ENCODE measurements at regions not wholly inside any gene's neighbourhood (a gene's known extent, or its start where the extent isn't known, plus 50 kb on each side); places are given as distances from the start of the nearest gene placed in this dataset.

- H3K4me3 Mint-ChIP-seq = no peak overlapping the region
- ATAC-seq (ENCODE audit: low read depth) (no peak), DNase-seq (no peak)
- peaks cover 3% of the 10 kb centered on the region for H3K36me3 Mint-ChIP-seq
- peaks cover 21% of the 10 kb centered on the region for H3K4me1 Mint-ChIP-seq
- H3K27ac Mint-ChIP-seq = no peak overlapping the region
- H3K9me3 Mint-ChIP-seq = peaks cover 2% of the 10 kb centered on the region
- H3K27me3 Mint-ChIP-seq = peaks cover 7% of the 10 kb centered on the region
- POLR2A ChIA-PET = no interaction called here
These were observed 236.9 kb downstream of the PRL start for GRCh38 chr6:22059946-22060345.

- Mint-ChIP-seq H3K4me3 (peak overlapping the region; percentile 81), H3K36me3 (peaks cover 4% of the 10 kb centered on the region), H3K27ac (peak overlapping the region; percentile 81), H3K4me1 (peaks cover 21% of the 10 kb centered on the region), H3K27me3 (no peaks in the 10 kb centered on the region), H3K9me3 (peaks cover 2% of the 10 kb centered on the region)
- DNase-seq (peak; percentile 65), ATAC-seq (ENCODE audit: low read depth) (peak; percentile 90)
- POLR2A ChIA-PET = no interaction called here
These were observed 233.9 kb downstream of the PRL start for GRCh38 chr6:22062807-22063408.

- ATAC-seq (ENCODE audit: low read depth) = no peak
- POLR2A ChIA-PET = no interaction called here
- DNase-seq = no peak
- no peaks in the 10 kb centered on the region for H3K27me3 Mint-ChIP-seq
- H3K9me3 Mint-ChIP-seq = peaks cover 4% of the 10 kb centered on the region
- no peak overlapping the region for H3K4me3 Mint-ChIP-seq
- peaks cover 25% of the 10 kb centered on the region for H3K4me1 Mint-ChIP-seq
- H3K27ac Mint-ChIP-seq = no peak overlapping the region
- peaks cover 4% of the 10 kb centered on the region for H3K36me3 Mint-ChIP-seq
These were observed 232.3 kb downstream of the PRL start for GRCh38 chr6:22064558-22064957.

- Mint-ChIP-seq H3K36me3 (peaks cover 4% of the 10 kb centered on the region), H3K9me3 (peaks cover 2% of the 10 kb centered on the region), H3K27me3 (no peaks in the 10 kb centered on the region), H3K4me1 (peaks cover 16% of the 10 kb centered on the region), H3K4me3 (no peak overlapping the region), H3K27ac (no peak overlapping the region)
- ATAC-seq (ENCODE audit: low read depth) (no peak), DNase-seq (no peak)
- POLR2A ChIA-PET = no interaction called here
These were observed 229.7 kb downstream of the PRL start for GRCh38 chr6:22067122-22067521.

- ATAC-seq (ENCODE audit: low read depth) = no peak
- POLR2A ChIA-PET = no interaction called here
These were observed 229.2 kb downstream of the PRL start for GRCh38 chr6:22067671-22068070.

GRCh38 chr6:22068561-22069305 lies 228.1 kb downstream of the PRL start:
- H3K27ac Mint-ChIP-seq = no peak overlapping the region
- no peak overlapping the region for H3K4me3 Mint-ChIP-seq
- ATAC-seq (ENCODE audit: low read depth) (no peak), DNase-seq (no peak)
- POLR2A ChIA-PET = no interaction called here
- peaks cover 2% of the 10 kb centered on the region for H3K9me3 Mint-ChIP-seq
- peaks cover 4% of the 10 kb centered on the region for H3K4me1 Mint-ChIP-seq
- H3K27me3 Mint-ChIP-seq = no peaks in the 10 kb centered on the region
- peaks cover 1% of the 10 kb centered on the region for H3K36me3 Mint-ChIP-seq

More at GRCh38 chr6:22067671-22068070, 229.2 kb downstream of the PRL start:
- H3K4me1 Mint-ChIP-seq = peaks cover 12% of the 10 kb centered on the region
- no peak for DNase-seq
- H3K27me3 Mint-ChIP-seq = no peaks in the 10 kb centered on the region
- H3K27ac Mint-ChIP-seq = no peak overlapping the region
- peaks cover 2% of the 10 kb centered on the region for H3K9me3 Mint-ChIP-seq
- no peak overlapping the region for H3K4me3 Mint-ChIP-seq
- H3K36me3 Mint-ChIP-seq = peaks cover 4% of the 10 kb centered on the region

GRCh38 chr6:22069306-22069800 lies 227.5 kb downstream of the PRL start:
- Mint-ChIP-seq H3K4me1 (peaks cover 4% of the 10 kb centered on the region), H3K27me3 (no peaks in the 10 kb centered on the region), H3K9me3 (peaks cover 2% of the 10 kb centered on the region), H3K4me3 (no peak overlapping the region), H3K27ac (no peak overlapping the region), H3K36me3 (peaks cover 1% of the 10 kb centered on the region)
- DNase-seq (no peak), ATAC-seq (ENCODE audit: low read depth) (no peak)
- POLR2A ChIA-PET = no interaction called here

GRCh38 chr6:22071270-22072041 lies 225.4 kb downstream of the PRL start:
- no peak overlapping the region for H3K27ac Mint-ChIP-seq

GRCh38 chr6:22072949-22073348 lies 223.9 kb downstream of the PRL start:
- H3K36me3 Mint-ChIP-seq = no peaks in the 10 kb centered on the region
- DNase-seq (no peak), ATAC-seq (ENCODE audit: low read depth) (no peak)
- no peak overlapping the region for H3K27ac Mint-ChIP-seq
- POLR2A ChIA-PET = no interaction called here
- no peaks in the 10 kb centered on the region for H3K27me3 Mint-ChIP-seq
- H3K4me1 Mint-ChIP-seq = peaks cover 4% of the 10 kb centered on the region
- no peak overlapping the region for H3K4me3 Mint-ChIP-seq
- peaks cover 4% of the 10 kb centered on the region for H3K9me3 Mint-ChIP-seq

More at GRCh38 chr6:22071270-22072041, 225.4 kb downstream of the PRL start:
- Mint-ChIP-seq H3K4me3 (no peak overlapping the region), H3K27me3 (no peaks in the 10 kb centered on the region), H3K9me3 (peaks cover 4% of the 10 kb centered on the region), H3K4me1 (peaks cover 4% of the 10 kb centered on the region), H3K36me3 (no peaks in the 10 kb centered on the region)
- ATAC-seq (ENCODE audit: low read depth) (no peak), DNase-seq (no peak)
- POLR2A ChIA-PET = no interaction called here

GRCh38 chr6:22073516-22074198 lies 223.2 kb downstream of the PRL start:
- H3K9me3 Mint-ChIP-seq = peaks cover 2% of the 10 kb centered on the region
- ATAC-seq (ENCODE audit: low read depth) = no peak
- DNase-seq = no peak
- no peak overlapping the region for H3K4me3 Mint-ChIP-seq
- no peaks in the 10 kb centered on the region for H3K27me3 Mint-ChIP-seq
- H3K36me3 Mint-ChIP-seq = no peaks in the 10 kb centered on the region
- no peaks in the 10 kb centered on the region for H3K4me1 Mint-ChIP-seq
- no peak overlapping the region for H3K27ac Mint-ChIP-seq
- POLR2A ChIA-PET = no interaction called here

- Mint-ChIP-seq H3K4me1 (no peaks in the 10 kb centered on the region), H3K36me3 (no peaks in the 10 kb centered on the region), H3K4me3 (no peak overlapping the region), H3K9me3 (peaks cover 2% of the 10 kb centered on the region), H3K27me3 (no peaks in the 10 kb centered on the region), H3K27ac (no peak overlapping the region)
- no peak for DNase-seq
- no peak for ATAC-seq (ENCODE audit: low read depth)
- POLR2A ChIA-PET = no interaction called here
These were observed 218.5 kb downstream of the PRL start for GRCh38 chr6:22078288-22078687.

GRCh38 chr6:22078802-22079545 lies 217.9 kb downstream of the PRL start:
- Mint-ChIP-seq H3K36me3 (no peaks in the 10 kb centered on the region), H3K27ac (no peak overlapping the region), H3K27me3 (no peaks in the 10 kb centered on the region), H3K4me3 (no peak overlapping the region), H3K4me1 (no peaks in the 10 kb centered on the region), H3K9me3 (peaks cover 2% of the 10 kb centered on the region)
- DNase-seq (no peak), ATAC-seq (ENCODE audit: low read depth) (no peak)
- POLR2A ChIA-PET = no interaction called here

GRCh38 chr6:22079783-22080182 lies 217.1 kb downstream of the PRL start:
- Mint-ChIP-seq H3K4me1 (no peaks in the 10 kb centered on the region), H3K9me3 (no peaks in the 10 kb centered on the region), H3K27ac (no peak overlapping the region), H3K36me3 (no peaks in the 10 kb centered on the region), H3K27me3 (no peaks in the 10 kb centered on the region), H3K4me3 (no peak overlapping the region)
- no peak for ATAC-seq (ENCODE audit: low read depth)
- POLR2A ChIA-PET = no interaction called here
- DNase-seq = no peak

All from activated naive CD8-positive, alpha-beta T cell treated with anti-CD3 and anti-CD28 coated beads, Interleukin-2, amount 10 ng/mL, durations not matched to agents 7 days and 5 days (primary cell).